ENCODE measurements at regions not wholly inside any gene's neighbourhood (a gene's known extent, or its start where the extent isn't known, plus 50 kb on each side); places are given as distances from the start of the nearest gene placed in this dataset.

GRCh38 chr5:117461403-117461802, 886.8 kb upstream of the SEMA6A start:
- TF ChIP-seq CTCF (IDR thresholded peaks at IDR 0.05) = no peak
- TF ChIP-seq POLR2A (IDR thresholded peaks at IDR 0.05) = no peak

All from vagina (tissue), 2 donors.